GM12875 (cell line): ENCODE measurements at regions not wholly inside any gene's neighbourhood (a gene's known extent, or its start where the extent isn't known, plus 50 kb on each side); places are given as distances from the start of the nearest gene placed in this dataset.

Source experiments
- H3K4me3 ChIP-seq: one replicate; pipeline ENCODE4 v1.5.1; 2011; ENCODE audit warnings: low read depth, low read length, control low read depth
- TF ChIP-seq, protein P1 (sequence below): IDR thresholded peaks from 2 replicates; pipeline ENCODE4 v1.5.1; 2011; ENCODE audit warnings: low read depth, mild to moderate bottlenecking, control low read depth, inconsistent platforms, low read length, moderate library complexity, borderline replicate concordance; ENCODE audit not compliant: insufficient read depth

DNA sequence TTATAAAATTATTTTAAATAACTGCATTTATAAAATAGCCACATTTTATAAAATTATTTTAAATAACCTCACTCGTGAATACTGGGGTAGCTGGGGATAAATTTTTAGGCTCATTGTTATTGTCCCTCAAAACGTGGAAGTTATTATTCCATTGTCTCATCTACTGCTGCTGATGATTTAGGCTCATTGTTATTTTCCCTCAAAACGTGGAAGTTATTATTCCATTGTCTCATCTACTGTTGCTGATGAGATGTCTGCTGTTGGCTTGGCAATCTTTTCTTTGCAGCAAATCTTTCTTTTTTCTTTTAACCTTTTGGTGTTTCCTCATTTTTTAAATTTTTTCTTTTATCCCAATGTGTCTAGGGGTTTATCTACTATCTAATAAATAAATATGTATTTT, 182.6 kb upstream of the PZP start:
- no peak overlapping the region for H3K4me3 ChIP-seq
- TF ChIP-seq, protein P1, sequence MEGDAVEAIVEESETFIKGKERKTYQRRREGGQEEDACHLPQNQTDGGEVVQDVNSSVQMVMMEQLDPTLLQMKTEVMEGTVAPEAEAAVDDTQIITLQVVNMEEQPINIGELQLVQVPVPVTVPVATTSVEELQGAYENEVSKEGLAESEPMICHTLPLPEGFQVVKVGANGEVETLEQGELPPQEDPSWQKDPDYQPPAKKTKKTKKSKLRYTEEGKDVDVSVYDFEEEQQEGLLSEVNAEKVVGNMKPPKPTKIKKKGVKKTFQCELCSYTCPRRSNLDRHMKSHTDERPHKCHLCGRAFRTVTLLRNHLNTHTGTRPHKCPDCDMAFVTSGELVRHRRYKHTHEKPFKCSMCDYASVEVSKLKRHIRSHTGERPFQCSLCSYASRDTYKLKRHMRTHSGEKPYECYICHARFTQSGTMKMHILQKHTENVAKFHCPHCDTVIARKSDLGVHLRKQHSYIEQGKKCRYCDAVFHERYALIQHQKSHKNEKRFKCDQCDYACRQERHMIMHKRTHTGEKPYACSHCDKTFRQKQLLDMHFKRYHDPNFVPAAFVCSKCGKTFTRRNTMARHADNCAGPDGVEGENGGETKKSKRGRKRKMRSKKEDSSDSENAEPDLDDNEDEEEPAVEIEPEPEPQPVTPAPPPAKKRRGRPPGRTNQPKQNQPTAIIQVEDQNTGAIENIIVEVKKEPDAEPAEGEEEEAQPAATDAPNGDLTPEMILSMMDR: no peak

DNA sequence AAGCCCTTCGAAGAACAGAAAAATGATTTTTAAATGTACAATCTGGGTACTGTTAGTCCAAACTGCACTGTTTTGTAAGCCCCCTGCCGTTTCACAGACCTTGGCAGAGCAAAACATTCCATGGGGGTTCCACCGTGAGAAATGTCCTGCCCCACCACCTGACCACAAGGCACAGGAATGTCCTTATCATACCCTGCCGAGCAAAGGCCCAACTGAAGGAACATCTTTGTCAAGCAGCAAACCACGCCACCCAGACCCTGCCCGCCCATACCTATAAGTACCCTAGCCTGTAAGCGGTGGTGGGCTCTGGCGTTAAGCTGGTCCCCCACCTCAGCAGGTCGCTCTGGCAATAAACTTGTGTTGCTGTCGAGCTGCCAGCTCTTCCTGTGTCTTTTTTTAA, 181.6 kb upstream of the PZP start:
- TF ChIP-seq, protein P1: no peak
- H3K4me3 ChIP-seq: no peak overlapping the region

DNA sequence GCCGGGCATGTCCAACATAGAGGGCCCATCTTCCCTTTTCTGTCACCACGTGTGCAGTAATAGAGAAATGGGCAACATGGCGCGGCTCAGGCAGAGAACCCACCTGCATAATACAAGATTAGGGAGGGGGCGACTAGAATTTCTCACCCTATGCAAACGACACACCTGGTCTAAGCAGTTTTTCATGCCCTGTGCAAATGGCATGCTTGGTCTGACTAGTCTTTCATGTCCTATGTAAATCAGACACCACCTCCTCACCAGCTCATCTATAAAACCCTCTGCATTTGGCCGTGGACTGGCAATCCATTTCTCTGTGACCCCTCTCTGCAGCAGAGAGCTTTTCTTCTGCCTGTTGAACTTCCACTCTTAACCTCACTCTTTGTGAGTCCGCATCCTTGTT, 180.2 kb upstream of the PZP start:
- TF ChIP-seq, protein P1: no peak
- H3K4me3 ChIP-seq: no peak overlapping the region

DNA sequence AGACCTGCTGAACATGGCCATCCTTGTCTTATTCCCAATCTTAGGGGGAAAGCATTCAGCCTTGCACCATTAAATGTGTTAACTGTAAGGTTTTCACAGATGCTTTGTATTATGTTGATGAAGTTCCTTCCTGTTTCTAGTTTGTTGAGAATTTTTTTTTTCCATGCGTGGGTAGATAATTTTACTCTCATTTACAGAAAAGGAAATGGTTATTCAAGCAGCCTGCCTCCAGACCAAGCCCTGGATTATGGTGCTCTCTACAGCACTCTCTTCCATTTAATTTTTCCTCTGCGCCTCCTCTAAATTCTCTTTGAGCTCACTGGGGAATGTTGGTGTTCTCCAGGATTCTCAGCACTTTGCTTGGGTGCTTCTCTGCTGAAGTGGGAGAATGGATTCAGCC, 179.3 kb upstream of the PZP start:
- no peak overlapping the region for H3K4me3 ChIP-seq

DNA sequence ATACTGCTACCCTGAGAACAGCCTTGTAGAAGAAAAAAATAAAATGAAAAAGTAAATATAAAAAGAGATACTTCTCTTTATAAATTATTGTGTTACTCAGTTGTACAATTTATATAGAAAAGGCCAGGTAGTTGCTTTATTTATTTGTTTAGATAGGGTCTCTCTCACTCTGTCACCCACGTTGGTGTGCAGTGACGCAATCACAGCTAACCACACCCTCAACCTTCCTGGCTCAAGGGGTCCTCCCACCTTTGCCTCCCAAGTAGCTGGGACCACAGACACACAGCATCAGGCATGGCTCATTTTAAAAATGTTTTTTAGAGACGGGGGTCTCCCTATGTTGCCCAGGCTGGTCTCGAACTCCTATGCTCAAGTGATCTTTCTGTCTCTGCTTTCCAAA, 175.4 kb upstream of the PZP start:
- TF ChIP-seq, protein P1: no peak
- no peak overlapping the region for H3K4me3 ChIP-seq

More for the DNA sequence above, 179.3 kb upstream of the PZP start:
- TF ChIP-seq, protein P1: no peak

DNA sequence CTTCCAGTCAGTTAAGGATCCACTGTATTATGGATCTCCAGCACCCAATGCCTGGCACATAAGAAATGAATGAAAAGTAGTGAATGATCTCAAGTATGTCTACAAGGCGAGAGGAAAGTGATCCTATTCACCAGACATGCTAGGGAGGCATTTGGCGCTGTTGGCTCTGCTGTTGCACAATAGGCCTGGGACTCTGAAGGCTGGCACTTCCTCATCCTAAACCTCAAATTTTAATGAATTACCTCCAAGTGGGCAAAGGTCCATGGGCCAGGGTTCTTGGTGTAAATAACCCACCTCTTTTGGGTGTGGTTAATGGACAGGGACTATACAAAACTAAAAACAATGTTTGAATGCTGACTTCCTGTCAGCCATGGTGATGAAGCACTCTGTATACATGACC, 173.4 kb upstream of the PZP start:
- no peak overlapping the region for H3K4me3 ChIP-seq
- TF ChIP-seq, protein P1: no peak

DNA sequence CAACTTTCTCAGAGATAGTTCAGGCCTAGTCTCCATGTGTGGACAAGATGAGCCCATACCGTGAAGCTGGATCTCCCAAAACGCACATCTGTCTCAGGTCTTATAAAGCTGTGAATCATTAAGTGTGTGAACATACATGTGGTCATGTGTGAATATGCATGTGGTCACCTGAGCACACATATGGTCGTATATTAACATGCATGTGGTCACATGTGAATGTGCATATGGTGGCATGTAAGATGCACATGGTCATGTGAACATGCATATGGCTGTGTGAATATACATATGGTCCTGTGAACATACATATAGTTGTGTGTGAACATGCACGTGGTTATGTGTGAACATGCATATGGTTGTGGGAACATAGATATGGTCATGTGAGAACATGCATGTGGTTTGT, 172.5 kb upstream of the PZP start:
- no peak overlapping the region for H3K4me3 ChIP-seq
- TF ChIP-seq, protein P1: no peak
